TTC549 (cell line): ENCODE measurements at regions not wholly inside any gene's neighbourhood (a gene's known extent, or its start where the extent isn't known, plus 50 kb on each side); places are given as distances from the start of the nearest gene placed in this dataset.

Experiments
- FAIRE-seq: peaks from 2 replicates; lab custom pipeline; 2012; peaks lifted over from hg19 to GRCh38; lab: Jason Lieb, UNC

DNA sequence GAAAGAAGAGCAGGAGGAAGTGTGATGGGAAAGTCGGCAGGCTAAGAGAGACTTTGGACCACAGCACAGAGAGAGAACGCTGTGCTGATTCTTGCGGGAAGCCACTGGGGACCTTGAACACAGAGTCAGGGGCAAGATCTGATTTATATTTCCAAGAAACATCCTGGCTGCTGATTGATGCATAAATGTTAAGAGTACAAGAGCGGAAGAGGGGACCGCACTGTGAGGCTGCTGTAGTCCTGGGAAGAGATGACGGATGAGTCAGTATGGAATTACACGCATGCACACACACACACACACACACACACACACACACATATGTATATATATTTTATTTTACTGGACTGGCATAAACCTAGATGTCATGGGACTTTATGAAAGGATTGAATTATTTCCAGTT lies 865.6 kb upstream of the ID2 start:
- FAIRE-seq: no peak

DNA sequence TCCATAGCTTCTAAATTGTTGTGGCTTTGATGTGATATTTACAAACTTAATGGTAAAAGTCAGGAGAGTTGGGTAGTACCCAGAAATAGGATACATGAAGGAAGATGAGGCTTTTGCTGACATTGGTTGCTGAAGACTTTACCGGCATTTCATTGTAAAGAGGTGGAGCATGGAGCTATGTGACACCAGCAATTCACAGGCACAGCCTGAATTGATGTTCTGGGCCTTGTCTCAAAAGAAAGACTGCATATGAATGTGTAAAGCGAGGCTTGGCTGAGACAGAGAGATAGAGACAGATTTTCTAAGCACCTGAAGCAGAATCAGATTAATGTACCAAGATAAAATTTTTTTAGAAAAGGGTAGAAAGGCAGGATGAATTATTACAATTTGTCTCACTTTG lies 864.9 kb upstream of the ID2 start:
- FAIRE-seq: no peak

DNA sequence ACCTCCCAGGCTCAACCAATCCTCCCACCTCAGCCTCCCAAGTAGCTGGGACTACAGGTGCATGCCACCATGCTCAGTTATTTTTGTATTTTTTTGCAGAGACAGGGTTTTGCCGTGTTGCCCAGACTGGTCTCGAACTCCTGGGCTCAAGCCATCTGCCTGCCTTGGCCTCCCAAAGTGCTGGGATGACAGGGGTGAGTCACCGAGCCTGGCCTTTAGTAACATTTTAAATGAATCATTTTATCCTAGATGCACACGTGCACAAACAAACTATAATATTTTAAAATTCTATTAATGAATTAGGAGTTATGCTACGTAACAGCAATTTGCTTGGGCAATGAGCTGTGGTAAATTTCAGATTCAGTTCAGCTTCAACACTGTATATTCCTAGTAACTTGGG lies 862.5 kb upstream of the ID2 start:
- FAIRE-seq: no peak

DNA sequence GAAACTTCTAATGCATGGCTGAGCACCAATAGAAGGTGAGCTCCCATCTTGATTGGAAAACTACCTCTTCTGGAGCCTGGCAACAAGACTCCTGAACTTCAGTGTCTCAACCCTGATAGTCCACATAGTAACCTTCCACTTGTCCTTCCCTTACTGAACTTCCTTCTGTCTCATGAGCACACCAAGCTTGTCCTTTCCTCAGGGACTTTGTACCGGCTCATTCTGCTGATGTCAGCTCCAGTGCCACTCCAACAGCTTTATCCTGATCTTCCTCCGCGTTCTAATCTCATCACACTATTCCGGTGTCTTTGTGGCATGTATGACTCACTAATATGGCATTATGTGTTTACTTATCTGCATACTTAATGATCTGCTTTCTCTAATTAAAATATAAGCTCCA lies 862.0 kb upstream of the ID2 start:
- no peak for FAIRE-seq

DNA sequence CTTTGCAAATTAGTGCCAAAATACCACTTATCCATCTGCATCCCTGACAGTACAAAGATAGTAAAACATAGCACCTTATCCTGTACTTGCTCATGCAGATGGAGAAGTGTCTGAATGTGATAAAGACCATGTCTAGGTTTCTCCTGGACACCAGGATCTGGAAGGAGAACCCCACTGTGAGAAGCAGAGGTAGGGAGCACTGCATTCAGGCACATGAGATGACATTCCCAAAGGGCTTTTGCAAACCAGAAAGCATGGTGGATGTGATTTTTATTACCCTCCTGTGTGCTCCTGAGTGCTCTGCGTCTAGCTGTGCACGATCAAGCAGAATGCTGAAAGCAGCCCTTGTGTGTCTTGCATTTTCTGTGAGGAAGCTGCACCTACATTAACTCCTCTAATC lies 857.6 kb upstream of the ID2 start:
- no peak for FAIRE-seq

DNA sequence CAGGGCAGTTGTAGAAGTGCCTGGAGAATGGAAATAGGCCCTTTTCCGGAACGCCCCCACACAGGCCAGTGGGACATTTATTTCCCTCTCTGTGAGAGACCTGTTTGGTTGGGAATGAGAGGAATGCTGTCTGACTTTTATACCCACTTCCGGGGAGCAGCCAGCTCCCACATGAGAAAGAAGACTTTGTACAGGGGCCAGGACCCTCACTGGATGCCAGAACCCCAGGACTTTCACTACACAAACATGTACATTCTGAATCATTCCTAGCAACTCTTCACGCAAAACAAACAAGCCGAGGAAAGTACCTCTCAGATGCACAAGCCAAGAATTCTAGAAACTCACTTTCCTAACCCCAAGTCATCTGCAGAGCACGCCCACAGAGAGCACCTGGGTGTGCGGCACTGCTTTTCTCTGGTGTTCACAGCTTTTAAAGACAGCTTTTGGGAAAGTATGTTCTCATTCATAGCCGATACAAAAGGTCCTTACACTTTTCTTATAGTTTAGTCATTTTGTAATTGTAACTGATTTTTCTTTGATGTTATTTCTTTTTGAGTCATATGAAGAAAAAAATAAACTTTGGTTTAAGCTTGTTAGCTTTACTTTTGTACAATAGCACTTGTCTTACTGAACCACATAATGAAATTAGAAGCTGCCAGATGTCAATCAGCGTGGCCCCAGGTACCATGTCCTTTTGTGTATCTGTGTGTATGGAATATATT lies 856.1 kb upstream of the ID2 start:
- FAIRE-seq: no peak

DNA sequence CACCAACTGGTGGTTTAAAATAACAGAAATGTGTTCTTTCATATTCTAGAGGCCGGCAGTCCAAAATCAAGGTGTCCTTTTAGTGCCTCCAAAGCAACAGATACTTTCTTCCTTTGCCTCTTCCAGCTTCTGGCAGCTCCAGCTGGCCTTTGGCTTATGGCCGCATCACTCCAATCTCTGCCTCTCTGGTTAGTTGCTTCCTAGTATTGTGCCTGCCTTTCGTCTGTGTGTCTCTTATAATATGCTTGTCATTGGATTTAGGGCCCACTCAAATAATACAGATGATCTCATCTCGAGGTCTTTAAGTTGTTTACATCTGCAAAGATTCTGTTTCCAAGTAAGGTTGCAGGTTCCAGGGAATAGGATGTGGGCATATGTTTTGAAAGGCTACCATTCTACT lies 855.2 kb upstream of the ID2 start:
- FAIRE-seq: no peak

DNA sequence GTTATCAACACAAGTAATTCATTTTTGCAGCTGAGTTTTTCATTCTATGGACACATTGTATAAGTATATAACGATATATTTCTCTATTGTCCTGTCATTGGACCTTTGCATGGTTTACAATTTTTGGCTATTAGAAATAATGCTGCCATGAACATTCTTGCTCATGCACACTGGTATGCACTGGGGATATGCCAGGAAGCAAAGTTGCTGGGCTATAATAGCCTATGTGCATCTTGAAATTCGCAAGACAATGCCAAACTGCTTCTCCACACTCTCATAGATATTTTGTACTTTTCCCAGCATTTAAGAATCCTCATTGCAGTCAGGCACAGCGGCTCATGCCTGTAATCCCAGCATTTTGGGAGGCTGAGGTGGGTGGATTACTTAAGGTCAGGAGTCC lies 852.6 kb upstream of the ID2 start:
- no peak for FAIRE-seq

DNA sequence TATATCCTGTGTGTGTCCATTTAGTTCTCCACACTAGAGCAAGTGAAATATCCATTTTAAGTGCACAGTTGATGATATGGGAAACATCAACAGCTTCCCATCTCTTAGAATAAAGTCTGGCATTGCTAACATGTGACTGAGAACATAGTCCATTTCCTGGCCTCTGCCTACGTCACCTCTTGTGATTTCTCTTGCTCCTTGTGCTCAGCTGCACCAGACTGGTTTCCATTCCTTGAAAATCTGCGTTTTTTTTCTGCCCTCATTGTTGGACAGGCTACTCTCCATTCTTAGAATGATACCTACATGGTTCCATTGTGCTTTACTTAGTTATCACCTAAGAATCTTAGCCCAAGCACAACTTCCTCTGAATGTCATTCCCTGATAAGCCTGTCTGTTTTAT lies 851.2 kb upstream of the ID2 start:
- FAIRE-seq: no peak

DNA sequence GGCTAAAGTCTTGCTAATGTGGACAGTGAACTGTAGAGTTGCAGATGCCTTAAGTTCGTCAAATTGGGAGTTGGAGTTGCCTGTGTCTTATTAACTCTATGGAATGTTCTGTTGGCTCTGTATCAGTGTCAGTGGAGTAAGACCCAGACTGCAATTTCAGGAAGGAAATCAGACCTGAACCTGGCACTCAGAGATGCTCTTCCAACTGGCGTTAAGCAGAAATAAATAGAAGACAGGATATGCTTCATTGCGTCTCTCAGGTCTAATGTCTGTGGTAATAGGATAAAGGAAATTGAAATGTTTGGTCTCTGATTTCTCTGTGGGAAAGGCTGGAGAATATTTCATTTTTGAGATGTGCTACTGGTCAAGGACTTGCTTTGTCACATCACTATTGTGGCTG lies 846.7 kb upstream of the ID2 start:
- FAIRE-seq: no peak

DNA sequence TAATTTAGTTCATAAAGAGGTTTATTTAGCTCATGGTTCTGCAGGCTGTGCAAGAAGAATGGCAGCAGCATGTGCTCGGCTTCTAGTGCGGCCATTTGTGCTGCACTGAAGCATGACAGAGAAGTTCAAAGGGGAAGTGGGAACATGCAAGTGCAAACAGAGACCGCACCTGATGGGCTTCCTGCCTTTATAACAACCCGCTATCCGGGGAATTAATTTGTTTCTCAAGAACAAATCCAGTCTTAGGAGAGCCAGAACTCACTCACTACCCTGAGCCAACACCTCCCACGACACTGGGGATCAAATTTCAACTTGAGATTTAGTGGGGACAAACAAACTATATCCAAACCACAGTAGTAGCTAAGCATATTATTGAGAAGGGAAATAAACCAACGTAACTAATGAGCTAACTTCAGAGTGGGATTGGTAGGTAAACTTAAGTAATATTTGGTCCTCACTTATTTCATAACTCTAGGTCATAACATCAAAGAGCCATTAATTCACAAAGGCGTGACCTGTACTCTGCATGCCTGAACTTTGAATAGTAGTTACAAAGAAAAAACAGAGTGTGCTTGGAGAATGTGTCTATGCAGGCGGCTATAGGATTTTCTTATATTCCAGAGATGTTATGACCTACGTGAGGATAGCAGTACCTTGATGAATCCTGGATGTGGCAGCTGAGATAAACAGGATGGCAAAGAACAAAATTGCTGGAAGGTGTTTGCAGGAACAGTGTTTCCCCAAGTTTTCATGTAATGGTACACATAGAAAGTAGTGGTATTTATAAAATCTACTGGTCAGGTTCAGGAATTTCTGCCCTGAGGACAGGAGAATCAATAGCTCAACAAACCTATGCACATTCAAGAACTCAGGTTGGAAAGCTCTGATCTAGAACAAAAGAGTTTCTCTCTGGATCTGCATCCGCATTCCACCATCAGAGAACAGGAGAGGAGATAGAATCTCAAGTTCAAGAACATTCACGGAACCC lies 845.9 kb upstream of the ID2 start:
- FAIRE-seq: no peak

DNA sequence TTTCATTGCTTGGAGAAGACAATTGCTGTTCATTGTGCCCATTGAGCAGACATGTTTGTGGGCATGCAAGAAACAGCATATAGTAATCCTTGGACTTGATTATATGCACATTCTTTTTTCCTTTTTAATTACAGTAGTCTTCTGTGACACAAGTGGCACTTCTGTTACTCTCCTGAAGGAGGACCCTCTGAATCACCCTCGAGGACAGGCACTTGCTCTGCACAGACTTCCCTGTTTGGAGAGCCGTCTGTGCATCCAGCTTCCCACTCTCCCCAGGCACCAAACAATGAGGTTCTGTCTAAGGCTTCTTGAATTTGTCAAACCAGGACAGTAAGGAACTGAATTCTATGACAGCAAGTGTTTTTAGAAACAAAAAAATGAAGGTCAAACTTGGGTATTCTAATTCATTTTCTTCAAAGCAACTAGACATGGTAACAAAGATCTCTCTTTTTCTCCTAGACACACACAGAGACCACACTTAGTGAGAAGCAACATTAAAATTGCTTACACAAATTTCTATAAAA lies 844.6 kb upstream of the ID2 start:
- FAIRE-seq: no peak

DNA sequence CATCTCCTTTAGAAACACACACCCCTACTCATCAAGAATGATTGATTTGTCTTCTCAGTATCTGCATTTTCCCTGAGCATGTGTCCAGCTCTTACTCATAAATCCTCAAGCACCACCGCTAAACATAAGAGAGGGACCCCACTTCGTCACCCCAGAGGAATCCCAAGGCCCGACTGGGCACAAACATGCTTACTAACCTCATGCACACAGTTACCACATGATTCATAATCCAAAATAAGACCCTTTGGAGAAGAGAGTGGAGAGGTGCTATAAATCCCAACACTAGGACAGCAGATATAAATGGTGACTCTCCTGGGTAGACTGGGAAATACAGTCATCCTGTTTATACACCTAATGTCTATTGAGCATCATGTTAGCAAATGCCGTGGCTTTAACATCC lies 843.2 kb upstream of the ID2 start:
- FAIRE-seq: no peak

DNA sequence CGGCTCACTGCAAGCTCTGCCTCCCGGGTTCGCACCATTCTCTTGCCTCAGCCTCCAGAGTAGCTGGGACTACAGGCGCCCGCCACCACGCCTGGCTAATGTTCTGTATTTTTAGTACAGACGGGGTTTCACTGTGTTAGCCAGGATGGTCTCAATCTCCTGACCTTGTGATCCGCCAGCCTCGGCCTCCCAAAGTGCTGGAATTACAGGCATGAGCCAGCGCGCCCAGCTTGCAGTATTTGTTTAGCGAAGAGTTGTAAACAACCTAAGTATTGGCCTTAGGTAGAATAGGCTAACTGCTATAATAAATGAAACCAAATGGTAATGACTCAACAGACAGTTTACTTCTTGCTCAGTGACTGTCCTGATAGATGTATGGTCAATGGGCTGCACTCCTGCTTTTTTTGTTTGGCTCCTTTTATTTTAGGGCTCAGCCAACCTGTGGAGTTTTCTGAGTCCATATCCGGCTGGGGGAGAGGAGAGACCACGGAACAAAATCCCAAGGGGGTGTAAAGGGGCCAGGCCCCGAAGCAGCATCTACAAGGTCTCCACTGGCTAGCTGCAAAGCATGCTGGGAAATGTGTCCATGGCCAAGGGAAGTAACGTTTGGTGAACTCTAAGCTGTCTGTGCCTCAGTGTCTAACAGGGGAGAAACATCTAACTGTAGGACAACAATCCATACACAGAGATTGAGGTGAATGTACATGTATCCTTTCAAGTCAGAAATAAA lies 841.0 kb upstream of the ID2 start:
- FAIRE-seq: no peak

DNA sequence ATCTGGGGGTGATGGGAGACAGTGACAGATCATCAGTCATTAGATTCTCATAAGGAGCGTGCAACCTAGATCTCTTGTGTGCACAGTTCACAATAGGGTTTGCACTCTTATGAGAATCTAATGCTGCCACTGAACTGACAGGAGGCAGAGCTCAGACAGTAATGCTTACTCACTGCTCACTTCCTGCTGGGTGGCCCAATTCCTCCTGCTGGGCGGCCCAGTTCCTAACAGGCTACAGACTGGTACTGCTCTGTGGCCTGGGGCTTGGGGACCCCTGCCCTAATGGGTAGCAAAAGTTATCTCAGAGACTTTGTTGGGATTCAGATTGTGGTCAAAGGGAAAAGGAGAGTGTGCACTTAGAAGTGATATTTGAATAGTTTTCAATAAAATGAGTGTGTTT lies 840.1 kb upstream of the ID2 start:
- FAIRE-seq: no peak

DNA sequence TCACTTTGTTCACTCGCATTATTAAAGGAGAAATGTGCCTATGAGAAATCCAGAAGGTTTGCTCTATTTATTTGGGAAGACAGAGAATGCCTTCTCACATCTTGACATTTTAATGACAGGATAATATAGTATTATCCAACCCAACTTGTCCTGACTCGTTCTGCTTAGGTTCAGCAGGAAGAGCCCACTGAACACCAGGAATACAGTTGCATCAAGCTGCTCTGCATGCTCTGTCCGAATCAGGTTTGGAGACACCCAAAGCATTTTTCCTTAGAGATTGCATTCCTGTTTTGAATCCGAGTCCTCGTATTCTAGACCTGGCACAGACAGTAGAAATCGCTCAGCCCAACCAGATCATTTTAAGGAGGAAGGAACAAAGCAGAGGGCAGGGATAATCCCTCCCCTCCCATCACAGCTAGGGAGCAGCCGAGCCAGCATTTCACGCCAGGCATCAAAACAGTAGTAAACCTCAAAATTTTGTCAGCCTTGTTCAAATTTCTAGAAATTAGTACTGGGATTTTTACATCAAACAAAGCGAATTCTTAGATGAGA lies 837.4 kb upstream of the ID2 start:
- no peak for FAIRE-seq

DNA sequence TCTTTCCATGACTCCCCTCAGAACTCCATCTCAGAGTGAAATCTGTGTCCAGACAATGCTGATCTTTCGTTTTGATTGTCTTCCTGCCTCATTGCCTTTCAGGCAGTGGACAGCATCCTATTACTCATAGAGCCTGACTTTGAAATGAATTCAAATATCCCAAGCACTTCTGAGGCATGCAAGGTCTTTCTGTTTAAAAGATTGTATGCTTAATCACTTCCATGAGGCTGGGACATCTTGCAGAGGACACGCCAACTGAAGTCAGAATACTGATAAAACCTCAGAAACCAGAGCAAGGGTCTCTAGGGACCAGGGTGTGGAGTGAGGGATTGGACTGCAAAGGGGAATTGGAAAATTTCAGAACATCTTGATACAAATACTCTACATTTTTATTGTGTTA lies 836.5 kb upstream of the ID2 start:
- no peak for FAIRE-seq

DNA sequence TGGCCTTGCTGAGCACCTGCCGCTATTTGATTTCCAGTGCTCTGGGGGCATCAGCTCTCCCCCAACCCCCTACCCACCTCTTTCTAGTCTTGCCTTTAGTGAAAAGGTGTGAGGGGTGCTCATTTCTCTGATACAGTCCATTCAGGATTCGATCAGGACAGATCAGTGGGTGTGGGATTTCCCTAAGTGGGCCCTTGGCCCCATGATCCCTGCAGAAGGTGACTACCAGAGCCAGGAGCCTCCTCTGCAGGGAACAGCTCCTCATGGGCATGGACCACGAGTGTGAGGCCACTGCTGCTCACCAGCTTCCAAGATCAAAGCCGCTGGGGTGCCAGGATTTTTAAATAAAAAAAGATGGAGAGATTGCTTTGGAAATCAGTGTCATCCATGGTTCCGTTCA lies 835.2 kb upstream of the ID2 start:
- no peak for FAIRE-seq

DNA sequence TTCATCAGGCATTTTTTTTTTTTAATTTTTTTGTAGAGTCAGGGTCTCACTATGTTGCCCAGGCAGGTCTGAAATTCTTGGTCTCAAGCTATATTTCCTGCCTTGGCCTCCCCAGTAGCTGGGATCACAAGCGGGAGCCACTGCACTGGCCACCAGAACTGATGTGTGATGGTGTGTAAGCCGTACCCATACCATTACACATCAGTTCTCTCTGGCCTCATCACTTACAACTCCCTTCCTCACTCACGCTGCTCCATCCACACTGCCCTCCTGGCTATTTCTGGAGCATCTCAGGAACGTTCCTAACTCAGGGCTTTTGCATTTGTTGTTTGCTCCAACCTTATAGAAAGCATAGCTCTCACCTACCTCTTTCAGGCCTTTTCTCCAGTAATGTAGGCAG lies 834.5 kb upstream of the ID2 start:
- no peak for FAIRE-seq

DNA sequence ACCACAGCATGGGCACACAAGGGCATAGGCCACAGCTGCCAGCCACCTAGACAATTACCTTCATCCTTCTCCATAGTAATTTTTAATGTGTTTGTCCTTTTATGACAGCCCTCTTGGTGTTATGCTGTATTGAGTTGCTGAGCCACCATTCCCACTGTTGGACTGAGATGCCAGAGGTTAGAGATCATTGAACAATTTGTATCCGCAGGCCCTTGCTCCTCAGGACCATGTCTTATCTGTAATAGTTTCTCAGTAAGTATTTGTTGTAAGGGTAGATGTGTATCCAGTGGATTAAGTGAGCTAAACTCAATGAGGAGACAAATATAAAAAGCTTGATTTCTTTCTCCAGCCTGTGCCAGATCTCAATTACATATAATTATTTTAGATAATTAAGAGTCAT lies 832.8 kb upstream of the ID2 start:
- FAIRE-seq: no peak

DNA sequence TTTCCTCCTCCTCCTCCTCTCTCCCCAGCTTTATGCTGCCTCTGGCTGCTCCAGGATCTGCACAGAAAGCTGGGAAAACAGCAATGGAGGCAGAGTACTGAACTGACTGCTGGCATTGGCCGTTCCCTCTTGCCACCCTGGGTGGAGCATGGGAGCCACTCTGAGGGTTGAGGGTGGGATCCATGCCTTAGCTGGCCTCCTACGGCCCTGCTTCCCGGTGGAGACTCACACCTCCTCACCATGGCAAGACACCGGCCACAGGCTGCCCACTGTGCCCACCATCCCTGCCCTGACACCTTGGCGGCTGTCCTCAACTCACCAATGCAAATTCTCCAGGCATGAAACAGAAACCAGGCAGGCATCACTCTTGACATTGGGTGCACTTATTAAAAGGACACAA lies 832.3 kb upstream of the ID2 start:
- no peak for FAIRE-seq

DNA sequence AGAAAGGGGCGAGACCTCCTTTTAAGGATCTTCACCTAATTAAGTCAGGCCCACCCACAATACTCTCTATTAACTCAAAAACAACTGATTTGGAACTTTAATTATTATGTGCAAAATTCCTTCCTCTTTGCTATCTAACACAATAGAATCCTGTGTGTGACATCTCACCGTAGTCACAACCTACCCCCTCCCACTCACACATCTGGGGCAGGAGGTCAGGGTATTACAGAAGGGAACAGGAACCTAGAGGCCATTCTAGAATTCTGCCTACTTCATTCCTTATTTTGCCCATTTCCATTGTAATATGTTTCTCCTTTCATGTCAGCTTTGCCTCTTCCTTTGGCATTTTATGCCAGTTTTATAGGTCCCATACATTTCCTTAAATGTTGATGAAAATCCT lies 829.3 kb upstream of the ID2 start:
- FAIRE-seq: no peak

DNA sequence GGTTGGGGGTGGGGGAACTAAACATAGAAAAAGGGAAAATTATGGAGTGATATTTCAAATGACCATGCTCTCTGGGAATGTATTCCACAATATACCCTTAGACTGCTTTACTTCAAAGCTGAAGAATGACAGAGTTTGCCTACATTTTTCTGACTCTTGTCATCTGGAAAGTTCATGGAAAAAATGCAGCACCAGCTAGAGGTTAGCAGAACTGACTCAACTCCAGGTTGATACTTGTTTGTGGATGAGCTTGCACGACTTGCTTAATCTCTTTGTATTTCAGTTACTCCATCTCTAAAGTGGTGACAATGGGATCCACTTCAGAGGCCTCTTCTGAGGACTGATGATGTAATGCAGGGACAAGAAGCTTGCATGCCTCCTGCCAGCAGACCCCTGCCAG lies 824.0 kb upstream of the ID2 start:
- FAIRE-seq: no peak
